HG02571 (cell line): ENCODE measurements at regions not wholly inside any gene's neighbourhood (a gene's known extent, or its start where the extent isn't known, plus 50 kb on each side); places are given as distances from the start of the nearest gene placed in this dataset.
"Not testable (repeated sequence)": the region's sequence is repeated elsewhere in the genome, so short reads cannot be mapped to it uniquely, and the experiment has no call there.

Experiments
- ATAC-seq: cut with Tn5 transposase; IDR thresholded peaks from one replicate; pipeline ENCODE4 v1.9.1; 2021; ENCODE audit warnings: mild to moderate bottlenecking, moderate library complexity; ENCODE audit not compliant: unreplicated experiment

DNA sequence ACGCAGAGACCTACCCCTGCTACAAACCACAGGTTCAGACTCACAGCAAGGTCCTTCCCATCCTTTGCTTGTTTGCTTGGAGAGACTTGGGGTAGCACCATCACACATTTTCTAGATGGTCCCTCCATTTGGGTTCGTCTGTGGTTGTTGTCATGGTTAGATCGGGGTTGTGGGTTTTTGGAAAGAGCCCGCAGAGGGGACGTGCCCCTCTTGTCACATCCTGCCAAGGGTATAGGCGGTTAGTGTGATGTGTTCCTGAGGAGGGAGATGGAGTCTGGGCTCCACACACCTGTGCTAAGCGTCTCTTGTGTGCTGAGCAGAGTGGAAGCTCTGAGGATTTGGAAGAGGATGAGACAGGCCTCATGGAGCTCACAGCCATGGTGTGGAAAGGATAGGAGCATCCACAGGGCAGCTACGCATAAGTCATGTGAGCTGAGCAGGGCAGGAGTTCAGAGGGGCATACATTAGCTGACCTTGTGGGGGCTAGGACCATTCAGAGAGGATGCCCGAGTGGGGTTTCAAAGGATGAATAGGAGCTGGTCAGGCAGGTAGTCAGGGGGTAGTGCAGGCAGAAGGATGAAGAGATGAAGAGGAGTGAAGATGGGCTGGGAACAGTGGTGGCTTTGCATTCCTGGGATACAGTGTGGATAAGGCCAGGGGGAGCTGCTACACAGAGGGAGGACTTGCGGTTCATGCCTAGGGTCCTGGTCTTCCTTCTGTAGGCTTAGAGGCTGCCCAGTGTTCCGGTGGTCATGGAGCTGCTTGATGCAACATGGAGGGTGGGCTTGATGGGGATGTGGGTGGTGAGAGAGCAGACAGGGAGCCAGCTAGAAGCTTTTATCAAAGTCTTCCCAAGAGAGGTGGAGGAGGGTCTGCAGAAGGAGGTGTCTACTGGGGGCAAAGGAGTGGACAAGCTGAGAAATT, 62.9 kb downstream of the ACKR3 start:
- no peak for ATAC-seq

DNA sequence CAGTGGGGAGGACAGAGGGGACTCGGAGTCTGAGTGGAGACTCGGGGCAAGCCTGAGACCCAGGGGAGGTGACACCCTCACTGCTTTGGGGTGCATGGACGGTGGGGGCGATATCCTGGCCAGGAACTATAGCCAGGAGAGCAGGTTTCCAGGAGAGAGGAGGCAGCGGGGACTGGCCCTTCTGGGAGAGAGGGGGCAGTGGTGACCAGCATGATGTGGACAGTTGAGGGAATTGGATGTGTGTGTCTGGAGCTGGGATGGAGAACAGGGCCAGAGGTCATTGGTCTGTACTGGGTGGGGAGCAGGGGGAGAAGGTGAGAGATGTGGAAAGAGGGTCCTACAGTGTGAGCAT, 63.6 kb downstream of the ACKR3 start:
- ATAC-seq = no peak

- no peak for ATAC-seq
Observed at GRCh38 chr2:236633775-236634560, 64.3 kb downstream of the ACKR3 start.

DNA sequence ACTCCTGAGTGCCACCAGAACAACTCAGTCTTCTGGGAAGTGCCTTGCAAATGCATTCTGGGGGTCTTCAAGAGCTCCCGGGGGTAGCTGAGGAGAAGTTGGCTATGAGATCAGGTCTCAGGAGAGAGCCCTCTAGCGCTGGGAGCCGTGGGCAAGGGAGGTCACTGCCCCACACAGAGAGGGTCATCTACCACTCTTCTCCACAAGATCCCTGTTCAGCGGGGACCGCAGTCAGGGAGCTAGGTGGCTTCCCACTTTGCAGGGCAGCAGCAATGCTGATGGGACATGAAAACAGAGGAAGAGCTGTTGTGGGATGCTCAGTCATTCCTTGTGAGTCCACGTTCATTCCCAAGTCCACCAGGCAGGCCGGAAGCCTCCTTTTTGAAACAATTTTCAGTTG, 66.6 kb downstream of the ACKR3 start:
- ATAC-seq = no peak

- ATAC-seq = no peak
Observed at GRCh38 chr2:236636714-236637470, 67.3 kb downstream of the ACKR3 start.

- no peak for ATAC-seq
Observed at GRCh38 chr2:236637686-236638569, 68.3 kb downstream of the ACKR3 start.

- ATAC-seq = no peak
Observed at GRCh38 chr2:236638707-236639106, 69.1 kb downstream of the ACKR3 start.

DNA sequence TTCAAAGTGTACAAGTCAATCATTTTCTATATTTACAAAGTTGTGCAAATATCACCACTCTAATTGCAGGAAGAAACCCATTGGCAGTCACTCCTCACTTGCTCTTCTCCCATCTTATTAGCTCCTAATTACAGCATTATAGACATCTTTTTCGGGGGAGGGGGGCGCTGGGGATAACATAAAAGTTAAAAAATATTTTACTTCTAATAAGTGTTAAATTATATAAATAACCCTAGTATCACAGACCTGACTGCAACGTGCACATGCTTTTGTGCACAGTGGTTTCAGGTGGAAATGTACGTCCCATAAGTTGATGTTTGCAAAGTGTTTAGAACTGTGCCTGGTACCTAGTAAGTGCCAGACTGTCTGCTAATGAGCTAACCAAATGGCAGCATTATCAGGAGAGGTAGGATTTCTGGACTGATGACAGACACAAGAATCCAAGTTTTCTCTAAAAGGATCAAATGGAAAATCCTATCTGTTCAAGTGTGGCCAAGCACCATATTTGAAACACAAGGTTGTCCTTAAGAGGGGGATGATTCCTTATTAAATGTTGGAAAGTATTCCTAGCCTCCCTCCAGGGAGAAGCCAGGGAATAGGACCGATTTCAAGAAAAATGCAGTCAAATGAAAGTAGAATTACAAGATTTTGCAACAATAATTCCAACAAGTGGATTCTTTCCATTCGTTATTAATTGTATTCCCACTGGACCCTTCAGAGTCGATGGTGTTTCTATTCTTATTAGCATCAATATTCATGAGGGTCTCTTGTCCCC, 70.0 kb downstream of the ACKR3 start:
- ATAC-seq = no peak

DNA sequence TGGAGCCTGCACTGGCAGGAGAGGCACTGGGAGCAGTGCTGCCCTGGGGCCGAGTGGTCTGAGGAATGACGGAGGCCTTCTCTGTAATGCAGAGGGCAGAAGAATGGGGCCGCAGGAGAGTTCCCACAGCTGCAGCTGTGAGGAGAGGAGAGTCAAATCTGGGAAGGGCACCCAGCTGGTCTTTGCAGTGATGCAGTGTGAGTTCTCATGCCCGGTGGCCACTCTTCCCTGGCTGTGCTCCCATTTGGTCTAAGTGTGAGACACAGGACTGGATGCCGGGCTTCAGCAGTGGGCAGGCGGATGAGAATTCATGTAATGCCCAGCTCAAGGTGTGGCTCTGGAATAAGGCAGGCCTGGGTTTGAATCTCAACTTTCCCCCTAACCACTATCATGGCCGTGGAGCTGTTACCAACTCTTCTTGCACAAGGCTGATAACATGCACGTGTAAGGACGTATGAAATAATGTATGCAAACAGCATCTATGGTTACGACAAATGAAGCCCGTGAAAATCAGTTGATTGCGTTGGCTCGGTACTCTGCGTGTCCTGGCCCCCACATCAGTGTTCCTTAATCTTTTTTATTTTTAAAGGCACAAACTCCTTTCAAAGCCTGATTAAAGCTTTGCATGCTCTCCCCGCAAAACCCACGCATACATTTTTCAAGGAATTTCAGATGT, 71.6 kb downstream of the ACKR3 start:
- ATAC-seq = no peak

GRCh38 chr2:236642125-236642524, 72.5 kb downstream of the ACKR3 start:
- no peak for ATAC-seq

DNA sequence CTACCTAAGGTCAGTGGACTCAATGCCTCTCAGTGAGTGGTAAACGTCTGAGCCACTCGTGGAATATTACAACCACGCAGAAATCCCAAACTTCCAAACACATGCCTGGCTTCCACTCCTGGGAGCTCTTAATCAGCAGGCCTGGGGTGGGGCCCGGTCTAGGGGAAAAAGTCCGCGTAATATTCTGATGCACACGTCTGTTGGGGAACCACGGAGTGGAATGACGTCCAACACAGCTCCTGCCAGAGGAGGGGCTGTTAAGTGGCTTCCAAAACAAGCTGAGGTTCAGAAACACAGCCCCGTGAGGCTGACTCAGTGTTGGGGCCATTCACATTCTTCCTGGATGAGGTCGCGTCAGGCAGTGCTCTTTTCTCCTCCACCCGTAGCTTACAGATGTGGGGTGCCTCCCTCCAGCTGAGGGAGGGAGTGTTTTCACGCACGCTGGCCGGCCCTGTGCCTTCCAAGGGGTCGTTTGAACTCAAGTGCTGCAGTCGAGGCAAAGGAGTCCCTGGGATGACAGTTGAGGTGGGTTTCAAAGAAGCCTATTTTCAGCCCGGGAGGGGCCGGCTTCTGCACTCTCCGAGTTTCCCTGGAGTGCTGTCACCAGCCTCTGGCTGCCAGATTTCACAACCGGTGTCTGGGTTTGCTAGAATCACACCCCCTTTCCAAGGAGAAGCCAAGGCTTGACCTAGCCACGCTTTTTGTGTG, 73.1 kb downstream of the ACKR3 start:
- ATAC-seq = no peak

- no peak for ATAC-seq
Observed at GRCh38 chr2:236643480-236643879, 73.9 kb downstream of the ACKR3 start.

DNA sequence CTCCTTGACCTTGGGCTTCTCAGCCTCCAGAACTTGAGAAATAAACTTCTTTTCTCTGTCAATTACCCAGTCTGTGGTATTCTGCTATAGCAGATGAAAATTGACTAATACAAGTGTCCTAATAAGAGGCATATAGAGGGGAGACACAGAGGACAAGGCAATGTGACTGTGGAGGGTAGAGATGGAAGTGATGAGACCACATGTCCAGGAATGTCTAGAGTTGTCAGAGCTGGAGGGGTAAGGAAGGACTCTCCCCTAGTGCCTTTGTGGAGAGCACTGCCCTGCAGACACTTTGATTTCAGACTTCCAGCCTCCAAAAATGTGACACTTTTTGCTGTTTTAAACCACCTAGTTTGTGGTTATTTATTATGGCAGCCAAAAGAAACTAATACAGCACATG, 74.4 kb downstream of the ACKR3 start:
- ATAC-seq = no peak

DNA sequence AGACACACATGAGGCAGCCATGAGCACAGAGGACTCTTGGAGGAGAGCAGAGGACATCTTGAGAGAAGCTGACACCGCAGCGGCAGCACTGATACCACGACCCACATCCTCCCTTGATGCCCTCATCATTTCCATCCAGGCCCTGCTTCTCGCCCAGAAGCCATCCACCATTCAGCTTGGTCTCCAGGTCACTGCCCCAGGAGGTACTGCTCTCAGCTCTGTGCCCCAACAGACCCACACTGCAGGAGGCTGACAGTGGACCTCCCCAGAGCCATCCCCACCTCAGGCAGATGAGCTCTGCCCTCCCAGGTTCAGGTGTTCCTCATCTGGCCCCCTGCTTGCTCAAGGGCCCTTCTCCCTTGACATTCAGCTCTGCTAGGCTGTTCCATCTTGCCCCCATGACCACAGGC, 74.9 kb downstream of the ACKR3 start:
- ATAC-seq = no peak

DNA sequence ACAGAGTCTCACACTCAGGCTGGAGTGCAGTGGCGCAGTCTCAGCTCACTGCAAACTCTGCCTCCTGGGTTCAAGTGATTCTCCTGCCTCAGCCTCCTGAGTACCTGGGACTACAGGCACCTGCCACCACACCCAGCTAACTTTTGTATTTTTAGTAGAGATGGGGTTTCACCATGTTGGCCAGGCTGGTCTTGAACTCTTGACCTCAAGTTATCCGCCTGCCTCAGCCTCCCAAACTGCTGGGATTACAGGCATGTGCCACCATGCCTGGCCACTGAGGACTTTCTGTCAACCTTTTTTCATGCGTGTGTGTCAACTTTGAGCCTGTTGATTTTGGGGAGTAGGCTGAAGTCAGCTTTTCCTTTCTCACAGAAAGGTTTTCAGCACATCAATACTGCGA, 75.5 kb downstream of the ACKR3 start:
- ATAC-seq = not testable (repeated sequence)

- no peak for ATAC-seq
Observed at GRCh38 chr2:236646441-236646840, 76.8 kb downstream of the ACKR3 start.

GRCh38 chr2:236646871-236647270, 77.2 kb downstream of the ACKR3 start:
- ATAC-seq = no peak

GRCh38 chr2:236647621-236648020, 78.0 kb downstream of the ACKR3 start:
- no peak for ATAC-seq
